KG1 (cell line): ENCODE measurements at regions not wholly inside any gene's neighbourhood (a gene's known extent, or its start where the extent isn't known, plus 50 kb on each side); places are given as distances from the start of the nearest gene placed in this dataset.

Source experiments
- DNase-seq: peaks from one replicate; lab custom pipeline; 2025; lab: John Stamatoyannopoulos, UW

GRCh38 chr10:117868151-117868550 lies 178.6 kb downstream of the RAB11FIP2 start:
- no peak for DNase-seq

GRCh38 chr10:117875793-117876192 lies 170.9 kb downstream of the RAB11FIP2 start:
- DNase-seq = no peak

GRCh38 chr10:117876210-117876609 lies 170.5 kb downstream of the RAB11FIP2 start:
- no peak for DNase-seq

- no peak for DNase-seq
Measured at GRCh38 chr10:117878626-117879025, 168.1 kb downstream of the RAB11FIP2 start.

GRCh38 chr10:117884093-117884492 lies 162.6 kb downstream of the RAB11FIP2 start:
- DNase-seq = no peak

- no peak for DNase-seq
Measured at GRCh38 chr10:117884592-117884991, 162.1 kb downstream of the RAB11FIP2 start.

GRCh38 chr10:117885206-117885829 lies 161.4 kb downstream of the RAB11FIP2 start:
- no peak for DNase-seq

GRCh38 chr10:117886766-117887165 lies 160.0 kb downstream of the RAB11FIP2 start:
- DNase-seq = no peak

GRCh38 chr10:117889664-117890063 lies 157.1 kb downstream of the RAB11FIP2 start:
- no peak for DNase-seq

GRCh38 chr10:117892681-117893220 lies 154.0 kb downstream of the RAB11FIP2 start:
- DNase-seq = no peak

- DNase-seq = no peak
Measured at GRCh38 chr10:117894339-117894738, 152.4 kb downstream of the RAB11FIP2 start.

- DNase-seq = no peak
Measured at GRCh38 chr10:117896517-117896916, 150.2 kb downstream of the RAB11FIP2 start.

GRCh38 chr10:117899181-117899683 lies 147.5 kb downstream of the RAB11FIP2 start:
- no peak for DNase-seq

- no peak for DNase-seq
Measured at GRCh38 chr10:117900280-117900679, 146.5 kb downstream of the RAB11FIP2 start.

GRCh38 chr10:117903854-117904253 lies 142.9 kb downstream of the RAB11FIP2 start:
- no peak for DNase-seq

- no peak for DNase-seq
Measured at GRCh38 chr10:117905404-117905803, 141.3 kb downstream of the RAB11FIP2 start.

GRCh38 chr10:117911684-117912083 lies 135.1 kb downstream of the RAB11FIP2 start:
- DNase-seq = no peak

- DNase-seq = no peak
Measured at GRCh38 chr10:117914334-117914733, 132.4 kb downstream of the RAB11FIP2 start.

GRCh38 chr10:117920956-117921355 lies 125.8 kb downstream of the RAB11FIP2 start:
- no peak for DNase-seq

- no peak for DNase-seq
Measured at GRCh38 chr10:117921421-117921820, 125.3 kb downstream of the RAB11FIP2 start.

- DNase-seq = no peak
Measured at GRCh38 chr10:117924820-117925219, 121.9 kb downstream of the RAB11FIP2 start.

GRCh38 chr10:117925369-117925768 lies 121.4 kb downstream of the RAB11FIP2 start:
- DNase-seq = no peak

- DNase-seq = no peak
Measured at GRCh38 chr10:117926491-117926890, 120.2 kb downstream of the RAB11FIP2 start.

GRCh38 chr10:117927332-117927731 lies 119.4 kb downstream of the RAB11FIP2 start:
- no peak for DNase-seq
